ENCODE measurements at regions not wholly inside any gene's neighbourhood (a gene's known extent, or its start where the extent isn't known, plus 50 kb on each side); places are given as distances from the start of the nearest gene placed in this dataset.
A peak's percentile ranks its signal among the peaks of the same experiment; 100 is the strongest.

GRCh38 chr12:111310076-111310870, 58.6 kb downstream of the PHETA1 start:
- DNase-seq: no peak

GRCh38 chr12:111309584-111309983, 59.3 kb downstream of the PHETA1 start:
- no peak for DNase-seq

- no peak for DNase-seq
Measured at GRCh38 chr12:111308473-111308872, 60.4 kb downstream of the PHETA1 start.

GRCh38 chr12:111304642-111305071, 64.2 kb downstream of the PHETA1 start:
- peak; percentile 77 for DNase-seq

- DNase-seq: no peak
Measured at GRCh38 chr12:111303531-111303930, 65.4 kb downstream of the PHETA1 start.

GRCh38 chr12:111298582-111299436, 70.1 kb downstream of the PHETA1 start:
- peak; percentile 68 for DNase-seq

- no peak for DNase-seq
Measured at GRCh38 chr12:111297703-111298426, 71.0 kb downstream of the PHETA1 start.

- DNase-seq: no peak
Measured at GRCh38 chr12:111296906-111297463, 71.9 kb downstream of the PHETA1 start.

GRCh38 chr12:111295176-111295575, 73.7 kb downstream of the PHETA1 start:
- no peak for DNase-seq

GRCh38 chr12:111293266-111294009, 75.5 kb downstream of the PHETA1 start:
- no peak for DNase-seq

- no peak for DNase-seq
Measured at GRCh38 chr12:111291357-111291756, 77.5 kb downstream of the PHETA1 start.

- DNase-seq: no peak
Measured at GRCh38 chr12:111288771-111289170, 80.1 kb downstream of the PHETA1 start.

GRCh38 chr12:111287125-111287900, 81.6 kb downstream of the PHETA1 start:
- no peak for DNase-seq

- no peak for DNase-seq
Measured at GRCh38 chr12:111285200-111285599, 83.7 kb downstream of the PHETA1 start.

- no peak for DNase-seq
Measured at GRCh38 chr12:111284709-111285108, 84.2 kb downstream of the PHETA1 start.

- no peak for DNase-seq
Measured at GRCh38 chr12:111283966-111284365, 84.9 kb downstream of the PHETA1 start.

GRCh38 chr12:111283521-111283920, 85.4 kb downstream of the PHETA1 start:
- DNase-seq: no peak

- no peak for DNase-seq
Measured at GRCh38 chr12:111277570-111277969, 91.3 kb downstream of the PHETA1 start.

GRCh38 chr12:111276146-111276545, 92.7 kb downstream of the PHETA1 start:
- DNase-seq: no peak

- DNase-seq: no peak
Measured at GRCh38 chr12:111275308-111275707, 93.6 kb downstream of the PHETA1 start.

GRCh38 chr12:111274777-111275176, 94.1 kb downstream of the PHETA1 start:
- DNase-seq: no peak

Measured in activated CD4-positive, alpha-beta T cell treated with anti-CD3 and anti-CD28 coated beads for 48 hours (primary cell).